ENCODE measurements at regions not wholly inside any gene's neighbourhood (a gene's known extent, or its start where the extent isn't known, plus 50 kb on each side); places are given as distances from the start of the nearest gene placed in this dataset.

GRCh38 chr13:109606520-109606919 is 179.9 kb downstream of the IRS2 start:
- Histone ChIP-seq H4K20me1 (ENCODE audit: insufficient read depth, low read length) (no peaks in the 10 kb centered on the region), H3K9me2 (ENCODE audit: low read depth, low read length) (no peaks in the 10 kb centered on the region), H3K9me3 (ENCODE audit: low read length) (no peaks in the 10 kb centered on the region), H2AFZ (ENCODE audit: low read length) (no peak overlapping the region), H3K79me2 (ENCODE audit: insufficient read depth, low read length) (no peaks in the 10 kb centered on the region), H3K36me3 (ENCODE audit: insufficient read depth, low read length) (no peaks in the 10 kb centered on the region), H3K9ac (ENCODE audit: low read length) (no peak overlapping the region), H3K27ac (ENCODE audit: low read depth, low read length, poor library complexity, severe bottlenecking) (no peak overlapping the region), H3K4me1 (ENCODE audit: insufficient read depth, low read length, severe bottlenecking) (no peaks in the 10 kb centered on the region), H3K4me3 (ENCODE audit: low read depth, low read length, poor library complexity, severe bottlenecking) (no peak overlapping the region), H3K4me2 (ENCODE audit: low read length) (no peak overlapping the region), H3K27me3 (ENCODE audit: insufficient read depth, low read length) (no peaks in the 10 kb centered on the region), H3F3A (ENCODE audit: insufficient read depth, low read length) (no peaks in the 10 kb centered on the region)
- TF ChIP-seq CTCF (IDR thresholded peaks at IDR 0.05; ENCODE audit: low read length) (no peak), EZH2 (IDR thresholded peaks at IDR 0.05; ENCODE audit: borderline replicate concordance, low read length) (no peak)

DNA sequence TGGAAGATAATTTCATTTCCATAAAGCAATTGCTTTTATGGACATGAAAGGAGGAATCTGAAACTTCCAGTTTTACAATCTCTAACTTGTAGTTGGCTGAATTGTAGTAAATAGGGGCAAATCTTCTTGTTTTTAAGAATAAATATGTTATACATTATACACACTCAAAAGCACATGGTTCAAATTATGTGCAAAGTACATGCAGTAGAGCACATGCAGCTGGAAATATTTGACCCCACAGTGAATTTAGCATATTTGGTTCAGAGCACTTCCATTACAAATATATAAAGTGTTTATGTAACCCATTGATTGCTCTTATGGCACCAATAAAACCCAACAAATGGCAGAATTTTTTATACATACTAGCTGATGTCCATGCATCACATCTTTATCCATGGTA is 180.5 kb downstream of the IRS2 start:
- no peaks in the 10 kb centered on the region for H3K9me3 ChIP-seq (ENCODE audit: low read length)
- TF ChIP-seq EZH2 (IDR thresholded peaks at IDR 0.05; ENCODE audit: borderline replicate concordance, low read length) (no peak), CTCF (IDR thresholded peaks at IDR 0.05; ENCODE audit: low read length) (no peak)
- no peaks in the 10 kb centered on the region for H3F3A ChIP-seq (ENCODE audit: insufficient read depth, low read length)
- H3K36me3 ChIP-seq (ENCODE audit: insufficient read depth, low read length), result no peaks in the 10 kb centered on the region
- H2AFZ ChIP-seq (ENCODE audit: low read length), result no peak overlapping the region
- H4K20me1 ChIP-seq (ENCODE audit: insufficient read depth, low read length), result no peaks in the 10 kb centered on the region
- H3K9ac ChIP-seq (ENCODE audit: low read length), result no peak overlapping the region
- H3K4me2 ChIP-seq (ENCODE audit: low read length), result no peak overlapping the region
- no peaks in the 10 kb centered on the region for H3K4me1 ChIP-seq (ENCODE audit: insufficient read depth, low read length, severe bottlenecking)
- no peak overlapping the region for H3K4me3 ChIP-seq (ENCODE audit: low read depth, low read length, poor library complexity, severe bottlenecking)
- no peaks in the 10 kb centered on the region for H3K79me2 ChIP-seq (ENCODE audit: insufficient read depth, low read length)
- no peaks in the 10 kb centered on the region for H3K9me2 ChIP-seq (ENCODE audit: low read depth, low read length)
- no peak overlapping the region for H3K27ac ChIP-seq (ENCODE audit: low read depth, low read length, poor library complexity, severe bottlenecking)
- no peaks in the 10 kb centered on the region for H3K27me3 ChIP-seq (ENCODE audit: insufficient read depth, low read length)

- H4K20me1 ChIP-seq (ENCODE audit: insufficient read depth, low read length), result no peaks in the 10 kb centered on the region
- no peaks in the 10 kb centered on the region for H3K36me3 ChIP-seq (ENCODE audit: insufficient read depth, low read length)
- no peak overlapping the region for H3K9ac ChIP-seq (ENCODE audit: low read length)
- H3K9me2 ChIP-seq (ENCODE audit: low read depth, low read length), result no peaks in the 10 kb centered on the region
- H3K27me3 ChIP-seq (ENCODE audit: insufficient read depth, low read length), result no peaks in the 10 kb centered on the region
- H3K4me3 ChIP-seq (ENCODE audit: low read depth, low read length, poor library complexity, severe bottlenecking), result no peak overlapping the region
- no peaks in the 10 kb centered on the region for H3F3A ChIP-seq (ENCODE audit: insufficient read depth, low read length)
- H2AFZ ChIP-seq (ENCODE audit: low read length), result no peak overlapping the region
- no peaks in the 10 kb centered on the region for H3K9me3 ChIP-seq (ENCODE audit: low read length)
- no peaks in the 10 kb centered on the region for H3K79me2 ChIP-seq (ENCODE audit: insufficient read depth, low read length)
- H3K27ac ChIP-seq (ENCODE audit: low read depth, low read length, poor library complexity, severe bottlenecking), result no peak overlapping the region
- no peak overlapping the region for H3K4me2 ChIP-seq (ENCODE audit: low read length)
- TF ChIP-seq CTCF (IDR thresholded peaks at IDR 0.05; ENCODE audit: low read length), result no peak
- no peak for TF ChIP-seq EZH2 (IDR thresholded peaks at IDR 0.05; ENCODE audit: borderline replicate concordance, low read length)
- no peaks in the 10 kb centered on the region for H3K4me1 ChIP-seq (ENCODE audit: insufficient read depth, low read length, severe bottlenecking)
Measured at GRCh38 chr13:109604894-109605293, 181.5 kb downstream of the IRS2 start.
